ENCODE measurements at regions not wholly inside any gene's neighbourhood (a gene's known extent, or its start where the extent isn't known, plus 50 kb on each side); places are given as distances from the start of the nearest gene placed in this dataset.

DNA sequence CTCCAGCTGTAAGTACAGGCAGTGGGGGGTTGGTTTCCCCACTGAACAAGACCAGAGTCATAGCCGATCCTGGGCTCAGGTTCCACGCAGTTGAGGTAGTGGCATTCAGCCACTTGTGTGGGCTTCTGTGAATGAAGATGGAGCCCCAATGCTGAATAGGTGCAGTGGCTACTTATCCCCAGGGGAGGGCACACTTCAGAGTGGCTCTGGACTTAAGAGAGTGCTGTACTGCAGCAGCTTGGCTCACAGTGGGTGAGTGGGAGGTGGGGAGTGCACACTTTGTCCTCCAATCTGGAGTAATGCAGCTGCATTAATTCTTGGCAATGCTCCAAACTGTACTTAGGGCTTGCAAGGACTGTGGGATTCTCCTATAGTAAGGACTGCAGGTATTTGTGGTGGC lies 81.9 kb downstream of the BUB3 start:
- Histone ChIP-seq H2BK20ac (ENCODE audit: low read depth, low read length, poor library complexity, severe bottlenecking) (no peak overlapping the region), H2BK12ac (ENCODE audit: insufficient read length, low read depth, low read length) (no peak overlapping the region), H2BK120ac (ENCODE audit: low read depth, low read length, poor library complexity, severe bottlenecking) (no peak overlapping the region), H3K56ac (ENCODE audit: insufficient read length, low read depth, low read length) (no peak overlapping the region), H3K79me2 (ENCODE audit: insufficient read depth, low read length) (no peaks in the 10 kb centered on the region), H2BK15ac (ENCODE audit: low read depth, low read length) (no peak overlapping the region), H4K5ac (ENCODE audit: insufficient read length, low read depth, low read length) (no peak overlapping the region), H3K4ac (ENCODE audit: low read depth, low read length) (no peak overlapping the region), H2BK5ac (ENCODE audit: insufficient read length, low read length) (no peak overlapping the region), H4K20me1 (ENCODE audit: control insufficient read depth, insufficient read depth, insufficient read length) (no peaks in the 10 kb centered on the region), H3K79me1 (ENCODE audit: insufficient read depth, low read depth, low read length, poor library complexity, severe bottlenecking) (no peaks in the 10 kb centered on the region), H3K23ac (ENCODE audit: insufficient read length, low read depth, low read length) (no peak overlapping the region), H4K8ac (replicated peaks; ENCODE audit: insufficient read length, low read depth, low read length) (no peak overlapping the region), H3T11ph (ENCODE audit: low read length) (no peak overlapping the region), H3K4me2 (ENCODE audit: insufficient read depth, insufficient read length, low read length) (no peak overlapping the region), H3K9me3 (ENCODE audit: control insufficient read depth, low read depth, low read length) (no peaks in the 10 kb centered on the region), H3K27me3 (ENCODE audit: insufficient read depth, low read length) (no peaks in the 10 kb centered on the region), H2AFZ (ENCODE audit: low read length) (no peak overlapping the region), H3K9ac (ENCODE audit: extremely low read depth, insufficient read length, low read length) (no peak overlapping the region), H3K23me2 (ENCODE audit: insufficient read length, low read depth, low read length, poor library complexity, severe bottlenecking) (no peaks in the 10 kb centered on the region), H3K18ac (ENCODE audit: insufficient read length, low read depth, low read length) (no peak overlapping the region), H2AK5ac (ENCODE audit: insufficient read length, low read length) (no peak overlapping the region), H4K91ac (ENCODE audit: insufficient read length, low read depth, low read length) (no peak overlapping the region), H3K4me1 (ENCODE audit: insufficient read depth, low read length) (no peaks in the 10 kb centered on the region), H3K14ac (ENCODE audit: insufficient read depth, low read length) (no peak overlapping the region), H3K27ac (ENCODE audit: insufficient read length, low read depth, low read length) (no peak overlapping the region)
- Mint-ChIP-seq H3K27ac (no peak overlapping the region), H3K4me3 (no peak overlapping the region), H3K9me3 (peaks cover 0 to 5% of the 10 kb centered on the region in 2 experiments; a peak in 4 of 5 replicates), H3K4me1 (no peaks in the 10 kb centered on the region), H3K36me3 (ENCODE audit: insufficient read depth in 1 of 3, low read depth in 3 of 3) (peaks cover 8 to 11% (median 10%) of the 10 kb centered on the region in 3 experiments; a peak in 6 of 7 replicates), H3K27me3 (ENCODE audit: low read depth) (no peaks in the 10 kb centered on the region)
- peak; percentile 61 for TF ChIP-seq CTCF (conservative IDR thresholded peaks at IDR 0.05)
- no CpG with 5 or more reads among the region's 2 CpGs for WGBS (ENCODE audit: extremely low coverage, insufficient read length, low lambda C conversion rate)
- DNase-seq, result no peak

All from H9 (cell line).